ENCODE measurements at regions not wholly inside any gene's neighbourhood (a gene's known extent, or its start where the extent isn't known, plus 50 kb on each side); places are given as distances from the start of the nearest gene placed in this dataset.

DNA sequence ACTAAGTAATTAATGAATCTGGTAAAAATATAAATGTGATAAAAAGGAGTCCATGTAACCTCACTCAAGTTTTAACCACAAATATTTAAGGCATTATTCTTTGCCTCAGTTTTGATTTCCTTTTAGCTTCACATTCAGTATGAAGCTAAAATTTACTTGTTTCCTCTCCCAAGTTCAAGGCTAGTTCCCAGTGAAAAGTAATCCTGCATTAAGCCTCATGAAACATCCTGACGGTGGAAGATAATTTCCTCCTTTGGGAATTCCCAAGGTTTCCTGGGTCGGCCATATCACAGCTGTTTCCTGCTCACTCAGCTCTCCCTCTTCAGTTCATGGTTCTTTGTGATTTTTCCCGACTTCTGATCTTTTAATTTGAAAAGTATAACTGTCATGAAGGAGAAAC, 1256.8 kb upstream of the FLRT2 start:
- TF ChIP-seq, protein P1, sequence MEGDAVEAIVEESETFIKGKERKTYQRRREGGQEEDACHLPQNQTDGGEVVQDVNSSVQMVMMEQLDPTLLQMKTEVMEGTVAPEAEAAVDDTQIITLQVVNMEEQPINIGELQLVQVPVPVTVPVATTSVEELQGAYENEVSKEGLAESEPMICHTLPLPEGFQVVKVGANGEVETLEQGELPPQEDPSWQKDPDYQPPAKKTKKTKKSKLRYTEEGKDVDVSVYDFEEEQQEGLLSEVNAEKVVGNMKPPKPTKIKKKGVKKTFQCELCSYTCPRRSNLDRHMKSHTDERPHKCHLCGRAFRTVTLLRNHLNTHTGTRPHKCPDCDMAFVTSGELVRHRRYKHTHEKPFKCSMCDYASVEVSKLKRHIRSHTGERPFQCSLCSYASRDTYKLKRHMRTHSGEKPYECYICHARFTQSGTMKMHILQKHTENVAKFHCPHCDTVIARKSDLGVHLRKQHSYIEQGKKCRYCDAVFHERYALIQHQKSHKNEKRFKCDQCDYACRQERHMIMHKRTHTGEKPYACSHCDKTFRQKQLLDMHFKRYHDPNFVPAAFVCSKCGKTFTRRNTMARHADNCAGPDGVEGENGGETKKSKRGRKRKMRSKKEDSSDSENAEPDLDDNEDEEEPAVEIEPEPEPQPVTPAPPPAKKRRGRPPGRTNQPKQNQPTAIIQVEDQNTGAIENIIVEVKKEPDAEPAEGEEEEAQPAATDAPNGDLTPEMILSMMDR (IDR thresholded peaks at IDR 0.05) = no peak
- TF ChIP-seq POLR2A (IDR thresholded peaks at IDR 0.05) = no peak
